ENCODE measurements at regions not wholly inside any gene's neighbourhood (a gene's known extent, or its start where the extent isn't known, plus 50 kb on each side); places are given as distances from the start of the nearest gene placed in this dataset.
A peak's percentile ranks its signal among the peaks of the same experiment; 100 is the strongest.
"Not testable (repeated sequence)": the region's sequence is repeated elsewhere in the genome, so short reads cannot be mapped to it uniquely, and the experiment has no call there.

- H3K27me3 Mint-ChIP-seq; H3K27ac Mint-ChIP-seq; DNase-seq; H3K36me3 Mint-ChIP-seq; H3K9me3 Mint-ChIP-seq; ATAC-seq (replicated peaks); H3K4me3 Mint-ChIP-seq: not testable (repeated sequence)
- H3K4me1 Mint-ChIP-seq, result peaks cover 8 to 24% of the 10 kb centered on the region in 2 donors
Observed at GRCh38 chr5:177664737-177665136, 64.8 kb downstream of the B4GALT7 start.

- not testable (repeated sequence) for H3K27ac Mint-ChIP-seq; ATAC-seq (replicated peaks); H3K27me3 Mint-ChIP-seq; H3K9me3 Mint-ChIP-seq; DNase-seq; H3K4me3 Mint-ChIP-seq; H3K36me3 Mint-ChIP-seq
- peaks cover 10 to 20% of the 10 kb centered on the region in 2 donors for H3K4me1 Mint-ChIP-seq
Observed at GRCh38 chr5:177665172-177665571, 65.2 kb downstream of the B4GALT7 start.

- H3K27me3 Mint-ChIP-seq; ATAC-seq (replicated peaks); DNase-seq; H3K36me3 Mint-ChIP-seq; H3K27ac Mint-ChIP-seq; H3K9me3 Mint-ChIP-seq; H3K4me3 Mint-ChIP-seq: not testable (repeated sequence)
- peaks cover 10 to 19% of the 10 kb centered on the region in 2 donors for H3K4me1 Mint-ChIP-seq
Observed at GRCh38 chr5:177665960-177666359, 66.0 kb downstream of the B4GALT7 start.

- not testable (repeated sequence) for DNase-seq, H3K36me3 Mint-ChIP-seq, H3K9me3 Mint-ChIP-seq, H3K27me3 Mint-ChIP-seq, H3K27ac Mint-ChIP-seq, H3K4me3 Mint-ChIP-seq
- peaks cover 4 to 10% of the 10 kb centered on the region in 2 donors for H3K4me1 Mint-ChIP-seq
- peak; percentile 33 to 37 for ATAC-seq (replicated peaks)
Observed at GRCh38 chr5:177671035-177671754, 71.3 kb downstream of the B4GALT7 start.

GRCh38 chr5:177671755-177672690 is 72.1 kb downstream of the B4GALT7 start:
- H3K4me1 Mint-ChIP-seq, H3K36me3 Mint-ChIP-seq, H3K27me3 Mint-ChIP-seq, H3K9me3 Mint-ChIP-seq: not testable (repeated sequence)
- Mint-ChIP-seq H3K4me3 (peak overlapping the region in 1 of 2 donors; percentile 65), H3K27ac (peak overlapping the region; percentile 62)
- peak; percentile 73 to 77 for ATAC-seq (replicated peaks)
- DNase-seq, result peak; percentile 65

Measured in stimulated activated naive B cell treated with anti-CD40 and anti-IgM and Interleukin-4, amounts not matched to agents 10 μg/mL and 1 μg/mL and 100 μg/mL, for 72 hours (primary cell).